HG03378 (cell line): ENCODE measurements at regions not wholly inside any gene's neighbourhood (a gene's known extent, or its start where the extent isn't known, plus 50 kb on each side); places are given as distances from the start of the nearest gene placed in this dataset.
A peak's percentile ranks its signal among the peaks of the same experiment; 100 is the strongest.
"Not testable (repeated sequence)": the region's sequence is repeated elsewhere in the genome, so short reads cannot be mapped to it uniquely, and the experiment has no call there.

ENCODE experiments used
- ATAC-seq: cut with Tn5 transposase; IDR thresholded peaks from one replicate; pipeline ENCODE4 v1.9.1; 2021; ENCODE audit warnings: mild to moderate bottlenecking, moderate library complexity; ENCODE audit not compliant: unreplicated experiment

- ATAC-seq: no peak
Observed at GRCh38 chrX:83588409-83588808, 80.3 kb downstream of the POU3F4 start.

GRCh38 chrX:83593634-83594294, 85.7 kb downstream of the POU3F4 start:
- ATAC-seq: no peak

GRCh38 chrX:83630662-83631061, 122.6 kb downstream of the POU3F4 start:
- no peak for ATAC-seq

- not testable (repeated sequence) for ATAC-seq
Observed at GRCh38 chrX:83649706-83650105, 141.6 kb downstream of the POU3F4 start.

DNA sequence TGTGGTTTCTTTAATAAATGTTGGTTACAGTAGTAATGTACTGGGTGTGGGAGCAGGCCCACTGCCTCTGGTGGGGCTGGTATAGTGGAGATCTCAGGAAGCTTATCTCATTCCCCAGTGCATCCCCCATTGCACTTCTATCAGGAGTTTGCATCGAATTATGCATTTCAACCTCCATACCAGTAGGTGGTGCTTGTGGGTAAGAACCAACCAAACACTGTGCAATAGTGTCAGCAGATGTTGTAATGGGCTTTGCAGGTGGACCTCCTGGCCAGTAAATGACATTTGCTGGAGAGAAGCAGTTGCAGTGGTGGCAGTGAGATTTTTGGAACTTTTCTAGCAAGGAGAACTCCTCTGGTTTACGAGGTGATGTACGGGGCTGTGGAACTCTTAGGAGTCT, 150.6 kb downstream of the POU3F4 start:
- ATAC-seq: peak; percentile 81
